GM23248 (cell line): ENCODE measurements at regions not wholly inside any gene's neighbourhood (a gene's known extent, or its start where the extent isn't known, plus 50 kb on each side); places are given as distances from the start of the nearest gene placed in this dataset.
"Not testable (repeated sequence)": the region's sequence is repeated elsewhere in the genome, so short reads cannot be mapped to it uniquely, and the experiment has no call there.

Experiments used
- EZH2 ChIP-seq: fragments of 200-600 bp; sonication (generic); IDR thresholded peaks from 2 replicates; pipeline ENCODE4 v1.6.1; 2018; ENCODE audit warnings: antibody characterized with exemption, mild to moderate bottlenecking; ENCODE audit not compliant: insufficient read depth, poor library complexity, severe bottlenecking
- EZH2phosphoT487 ChIP-seq: fragments of 200-600 bp; sonication (generic); IDR thresholded peaks from 2 replicates; pipeline ENCODE4 v1.6.1; 2018; ENCODE audit warnings: antibody characterized with exemption, moderate library complexity, mild to moderate bottlenecking, low read depth; ENCODE audit not compliant: insufficient read depth

- not testable (repeated sequence) for TF ChIP-seq EZH2phosphoT487, EZH2
Observed at GRCh38 chr3:75572303-75572702, 91.8 kb upstream of the FRG2C start.
